ENCODE measurements at regions not wholly inside any gene's neighbourhood (a gene's known extent, or its start where the extent isn't known, plus 50 kb on each side); places are given as distances from the start of the nearest gene placed in this dataset.

- RAD21 ChIA-PET (ENCODE audit: unreplicated experiment) = no interaction called here
- ATAC-seq (no peak), DNase-seq (ENCODE audit: low read depth, low spot score) (no peak), FAIRE-seq (no peak)
- no peaks in the 10 kb centered on the region for H3K9me3 ChIP-seq (replicated peaks; ENCODE audit: control insufficient read depth, insufficient read depth, low read length)
- BruUV-seq (replicated peaks) = no TSS peak
- no peak overlapping the region for H3K4me3 ChIP-seq
- TF ChIP-seq, protein P1, sequence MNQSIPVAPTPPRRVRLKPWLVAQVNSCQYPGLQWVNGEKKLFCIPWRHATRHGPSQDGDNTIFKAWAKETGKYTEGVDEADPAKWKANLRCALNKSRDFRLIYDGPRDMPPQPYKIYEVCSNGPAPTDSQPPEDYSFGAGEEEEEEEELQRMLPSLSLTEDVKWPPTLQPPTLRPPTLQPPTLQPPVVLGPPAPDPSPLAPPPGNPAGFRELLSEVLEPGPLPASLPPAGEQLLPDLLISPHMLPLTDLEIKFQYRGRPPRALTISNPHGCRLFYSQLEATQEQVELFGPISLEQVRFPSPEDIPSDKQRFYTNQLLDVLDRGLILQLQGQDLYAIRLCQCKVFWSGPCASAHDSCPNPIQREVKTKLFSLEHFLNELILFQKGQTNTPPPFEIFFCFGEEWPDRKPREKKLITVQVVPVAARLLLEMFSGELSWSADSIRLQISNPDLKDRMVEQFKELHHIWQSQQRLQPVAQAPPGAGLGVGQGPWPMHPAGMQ (IDR thresholded peaks at IDR 0.05; ENCODE audit: borderline replicate concordance) = no peak
- no peaks in the 10 kb centered on the region for H3K79me2 ChIP-seq (ENCODE audit: control insufficient read depth, insufficient read depth, low read length)
- H3K36me3 ChIP-seq (ENCODE audit: control insufficient read depth in 2 of 2, insufficient read depth in 2 of 2, low read length in 1 of 2) = no peaks in the 10 kb centered on the region
- CTCF ChIA-PET = no interaction called here
- POLR2A ChIA-PET = no interaction called here
- SMC1A ChIA-PET (ENCODE audit: uncharacterized antibody, unreplicated experiment) = interaction anchor here (1.2 kb wide), 1 partner anchor 10 kb away, joined by 3 read pairs; no protein-coding TSS in a partner anchor
- H3K4me1 ChIP-seq (ENCODE audit: control insufficient read depth, insufficient read depth, low read length) = no peaks in the 10 kb centered on the region
- WGBS (ENCODE audit: insufficient coverage, insufficient replicate concordance, low lambda C conversion rate, missing lambda C conversion rate) = 0% methylated on average over 1 of the region's 1 CpG
- no peak overlapping the region for H3K27ac ChIP-seq (ENCODE audit: control insufficient read depth, insufficient read depth)
- H2AFZ ChIP-seq (ENCODE audit: control insufficient read depth, low read depth, low read length) = no peak overlapping the region
- in situ Hi-C loops (cut with MboI) = no loop called here
- H3K9ac ChIP-seq (ENCODE audit: control insufficient read depth, insufficient read depth, low read length) = no peak overlapping the region
- no peaks in the 10 kb centered on the region for H3K27me3 ChIP-seq (replicated peaks in 1 of 2; ENCODE audit: control insufficient read depth in 2 of 2, insufficient read depth in 2 of 2, low read length in 1 of 2)
- H4K20me1 ChIP-seq (ENCODE audit: control insufficient read depth, insufficient read depth) = no peaks in the 10 kb centered on the region
- H3K4me2 ChIP-seq (ENCODE audit: control insufficient read depth, insufficient read depth) = no peak overlapping the region
- intact Hi-C loops (cut with micrococcal nuclease; ENCODE audit: unreplicated experiment) = no loop called here
Measured at GRCh38 chr13:84749126-84749525, 866.9 kb upstream of the SLITRK1 start.

DNA sequence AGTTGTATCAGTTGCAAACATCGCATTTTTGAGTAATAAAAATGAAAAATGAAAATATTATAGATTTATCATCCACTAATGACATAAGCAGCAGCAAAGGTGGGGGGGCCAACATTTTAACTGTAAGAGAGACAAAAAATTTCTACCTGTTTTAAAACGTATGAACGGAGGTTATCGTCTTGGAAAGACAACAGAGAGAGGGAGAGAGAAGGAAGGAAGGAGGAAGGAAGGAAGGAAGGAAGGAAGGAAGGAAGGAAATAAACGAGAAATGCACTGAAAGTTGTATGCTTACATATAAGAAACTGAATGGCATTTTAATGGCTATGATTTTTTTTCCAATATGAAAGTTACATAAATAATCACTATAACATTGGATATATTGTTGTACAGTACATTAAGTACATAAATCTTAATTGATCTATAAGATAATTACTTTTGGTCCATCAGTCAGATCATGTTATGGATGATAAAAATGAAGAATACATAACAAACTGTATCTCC lies 862.8 kb upstream of the SLITRK1 start:
- H3K27me3 ChIP-seq (replicated peaks in 1 of 2; ENCODE audit: control insufficient read depth in 2 of 2, insufficient read depth in 2 of 2, low read length in 1 of 2) = no peaks in the 10 kb centered on the region
- no peaks in the 10 kb centered on the region for H4K20me1 ChIP-seq (ENCODE audit: control insufficient read depth, insufficient read depth)
- no peaks in the 10 kb centered on the region for H3K4me1 ChIP-seq (ENCODE audit: control insufficient read depth, insufficient read depth, low read length)
- H3K27ac ChIP-seq (ENCODE audit: control insufficient read depth, insufficient read depth) = no peak overlapping the region
- DNase-seq (ENCODE audit: low read depth, low spot score) = no peak
- ChIA-PET RAD21 (ENCODE audit: unreplicated experiment) (no interaction called here), SMC1A (ENCODE audit: uncharacterized antibody, unreplicated experiment) (interaction anchor here (1.4 kb wide), 1 partner anchor 12 kb away, joined by 3 read pairs; no protein-coding TSS in a partner anchor), CTCF (no interaction called here), POLR2A (no interaction called here)
- no peak for FAIRE-seq
- no peaks in the 10 kb centered on the region for H3K9me3 ChIP-seq (replicated peaks; ENCODE audit: control insufficient read depth, insufficient read depth, low read length)
- ATAC-seq = no peak
- H3K9ac ChIP-seq (ENCODE audit: control insufficient read depth, insufficient read depth, low read length) = no peak overlapping the region
- no peak overlapping the region for H3K4me3 ChIP-seq
- intact Hi-C loops (cut with micrococcal nuclease; ENCODE audit: unreplicated experiment) (no loop called here), in situ Hi-C loops (cut with MboI) (no loop called here)
- no TSS peak for BruUV-seq (replicated peaks)
- no peaks in the 10 kb centered on the region for H3K36me3 ChIP-seq (ENCODE audit: control insufficient read depth in 2 of 2, insufficient read depth in 2 of 2, low read length in 1 of 2)
- H3K4me2 ChIP-seq (ENCODE audit: control insufficient read depth, insufficient read depth) = no peak overlapping the region
- no peak overlapping the region for H2AFZ ChIP-seq (ENCODE audit: control insufficient read depth, low read depth, low read length)
- WGBS (ENCODE audit: insufficient coverage, insufficient replicate concordance, low lambda C conversion rate, missing lambda C conversion rate) = 47% methylated on average over 5 of the region's 5 CpGs
- no peaks in the 10 kb centered on the region for H3K79me2 ChIP-seq (ENCODE audit: control insufficient read depth, insufficient read depth, low read length)
- no peak for TF ChIP-seq HSF1 (IDR thresholded peaks at IDR 0.05; ENCODE audit: low read depth, low read length)
- TF ChIP-seq, protein P2, sequence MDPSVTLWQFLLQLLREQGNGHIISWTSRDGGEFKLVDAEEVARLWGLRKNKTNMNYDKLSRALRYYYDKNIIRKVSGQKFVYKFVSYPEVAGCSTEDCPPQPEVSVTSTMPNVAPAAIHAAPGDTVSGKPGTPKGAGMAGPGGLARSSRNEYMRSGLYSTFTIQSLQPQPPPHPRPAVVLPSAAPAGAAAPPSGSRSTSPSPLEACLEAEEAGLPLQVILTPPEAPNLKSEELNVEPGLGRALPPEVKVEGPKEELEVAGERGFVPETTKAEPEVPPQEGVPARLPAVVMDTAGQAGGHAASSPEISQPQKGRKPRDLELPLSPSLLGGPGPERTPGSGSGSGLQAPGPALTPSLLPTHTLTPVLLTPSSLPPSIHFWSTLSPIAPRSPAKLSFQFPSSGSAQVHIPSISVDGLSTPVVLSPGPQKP (IDR thresholded peaks at IDR 0.05; ENCODE audit: low read depth, low read length) = no peak
- TF ChIP-seq STAT3 (IDR thresholded peaks at IDR 0.05; ENCODE audit: low read depth, low read length) = no peak
- TF ChIP-seq ZBTB11 (CRISPR knock-in tag; IDR thresholded peaks at IDR 0.05) = no peak
